BLaER1 treated with 17β-estradiol and CSF1 and Interleukin-3, amounts not matched to agents 10 nM and 100 nM (cell line): ENCODE measurements at regions not wholly inside any gene's neighbourhood (a gene's known extent, or its start where the extent isn't known, plus 50 kb on each side); places are given as distances from the start of the nearest gene placed in this dataset.

Source experiments
- H3K27ac ChIP-seq, 11 experiments: shearing (Covaris generic); formaldehyde crosslinking; 2 replicates each; pipeline ENCODE4 v1.8.1; 2022
- H3K27me3 ChIP-seq, 11 experiments: shearing (Covaris generic); formaldehyde crosslinking; 2 replicates each; pipeline ENCODE4 v1.8.1; 2022
- H3K36me3 ChIP-seq, 11 experiments: shearing (Covaris generic); formaldehyde crosslinking; 2 replicates each; pipeline ENCODE4 v1.8.1; 2022
- H3K4me1 ChIP-seq, 10 experiments: shearing (Covaris generic); formaldehyde crosslinking; 2 replicates each; pipeline ENCODE4 v1.8.1; 2022
- H3K4me2 ChIP-seq, 11 experiments: shearing (Covaris generic); formaldehyde crosslinking; 2 replicates each; pipeline ENCODE4 v1.8.1; 2022
- H3K4me3 ChIP-seq, 10 experiments: shearing (Covaris generic); formaldehyde crosslinking; 2 replicates each; pipeline ENCODE4 v1.8.1; 2022
- H3K9ac ChIP-seq, 11 experiments: shearing (Covaris generic); formaldehyde crosslinking; 2 replicates each; pipeline ENCODE4 v1.8.1; 2022
- H3K9me3 ChIP-seq, 11 experiments: shearing (Covaris generic); formaldehyde crosslinking; replicated peaks in 1 of 11; 2 replicates each; pipeline ENCODE4 v1.8.1; 2022
- H4K20me1 ChIP-seq, 11 experiments: shearing (Covaris generic); formaldehyde crosslinking; 2 replicates each; pipeline ENCODE4 v1.8.1; 2022
- Cebpa-rat ChIP-seq, 11 experiments: shearing (Covaris generic); IDR thresholded peaks; 2 replicates each; pipeline ENCODE4 v1.8.1; 2022

GRCh38 chr15:94655249-94655880, 424.0 kb downstream of the MCTP2 start:
- Histone ChIP-seq H3K27me3 (peaks cover 0 to 21% (median 0%) of the 10 kb centered on the region in 11 experiments; a peak in 4 of 22 replicates), H3K9me3 (no peaks in the 10 kb centered on the region), H3K4me2 (no peak overlapping the region), H3K4me1 (no peaks in the 10 kb centered on the region), H3K9ac (no peak overlapping the region), H4K20me1 (no peaks in the 10 kb centered on the region), H3K36me3 (no peaks in the 10 kb centered on the region), H3K27ac (no peak overlapping the region), H3K4me3 (no peak overlapping the region)
- no peak for TF ChIP-seq Cebpa-rat (IDR thresholded peaks at IDR 0.05)

GRCh38 chr15:94665676-94666441, 434.5 kb downstream of the MCTP2 start:
- no peak overlapping the region for H3K27ac ChIP-seq
- H3K4me2 ChIP-seq = no peak overlapping the region
- no peak overlapping the region for H3K9ac ChIP-seq
- no peaks in the 10 kb centered on the region for H4K20me1 ChIP-seq
- no peaks in the 10 kb centered on the region for H3K36me3 ChIP-seq
- H3K4me3 ChIP-seq = no peak overlapping the region
- H3K4me1 ChIP-seq = no peaks in the 10 kb centered on the region
- TF ChIP-seq Cebpa-rat (IDR thresholded peaks at IDR 0.05) = no peak
- peaks cover 0 to 57% (median 0%) of the 10 kb centered on the region in 11 experiments; a peak in 5 of 22 replicates for H3K27me3 ChIP-seq
- no peaks in the 10 kb centered on the region for H3K9me3 ChIP-seq

DNA sequence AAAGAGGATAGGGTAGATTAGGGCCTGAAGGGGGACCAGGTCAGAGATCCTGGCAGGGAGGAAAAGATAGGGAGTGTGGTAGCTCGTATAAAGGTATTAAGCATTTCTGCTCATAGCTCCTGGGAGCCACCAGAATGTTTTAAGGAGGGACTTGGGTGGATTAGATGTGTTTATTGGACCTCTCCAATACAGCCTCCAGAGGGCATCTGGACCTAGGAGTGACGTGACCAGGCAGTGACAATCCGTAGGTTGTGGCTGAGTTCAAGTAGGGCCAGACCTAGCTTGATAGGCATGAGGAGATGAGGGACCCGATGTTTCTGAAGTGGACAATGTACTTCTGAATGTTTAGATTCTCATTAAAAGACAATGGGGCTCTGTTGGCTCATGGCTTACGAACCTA, 435.2 kb downstream of the MCTP2 start:
- Histone ChIP-seq H3K27ac (no peak overlapping the region), H3K4me1 (no peaks in the 10 kb centered on the region), H3K4me3 (no peak overlapping the region), H3K4me2 (no peak overlapping the region), H3K9me3 (no peaks in the 10 kb centered on the region), H3K27me3 (peaks cover 0 to 51% (median 0%) of the 10 kb centered on the region in 11 experiments; a peak in 5 of 22 replicates), H4K20me1 (no peaks in the 10 kb centered on the region), H3K9ac (no peak overlapping the region), H3K36me3 (no peaks in the 10 kb centered on the region)
- no peak for TF ChIP-seq Cebpa-rat (IDR thresholded peaks at IDR 0.05)

GRCh38 chr15:94667109-94667508, 435.7 kb downstream of the MCTP2 start:
- H3K4me1 ChIP-seq = no peaks in the 10 kb centered on the region
- no peak for TF ChIP-seq Cebpa-rat (IDR thresholded peaks at IDR 0.05)
- H3K36me3 ChIP-seq = no peaks in the 10 kb centered on the region
- no peak overlapping the region for H3K4me3 ChIP-seq
- no peak overlapping the region for H3K4me2 ChIP-seq
- H3K9me3 ChIP-seq = no peaks in the 10 kb centered on the region
- no peak overlapping the region for H3K9ac ChIP-seq
- H3K27ac ChIP-seq = no peak overlapping the region
- no peaks in the 10 kb centered on the region for H4K20me1 ChIP-seq
- H3K27me3 ChIP-seq = peaks cover 0 to 57% (median 0%) of the 10 kb centered on the region in 11 experiments; a peak in 5 of 22 replicates

DNA sequence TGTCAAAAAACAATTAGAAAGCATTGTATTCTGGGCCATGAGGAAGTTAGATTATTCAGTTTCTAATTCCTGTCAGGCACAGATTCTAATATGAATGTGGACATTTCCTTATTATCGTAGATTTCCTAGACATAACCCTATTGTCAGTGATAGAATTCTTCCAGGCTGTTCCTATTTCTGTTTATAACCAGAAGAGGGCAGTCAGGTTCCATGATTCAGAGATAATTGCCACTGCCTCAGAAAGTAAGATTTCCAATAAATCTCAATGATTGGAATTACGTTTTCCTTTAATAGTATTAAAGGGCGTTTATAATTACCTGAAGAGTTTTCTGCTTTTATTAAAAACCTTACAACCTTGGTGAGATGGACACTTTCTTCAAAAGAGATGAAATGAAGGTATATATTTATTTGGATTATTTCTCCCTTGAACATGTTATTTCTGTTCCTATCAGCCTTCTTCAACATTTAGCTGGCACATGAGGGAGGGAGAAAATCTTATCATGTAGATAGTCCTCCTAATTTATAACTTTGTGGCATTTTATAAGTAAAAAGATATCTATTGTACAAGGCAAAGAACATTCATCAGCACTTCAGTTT, 439.2 kb downstream of the MCTP2 start:
- H3K4me3 ChIP-seq = no peak overlapping the region
- H3K9ac ChIP-seq = no peak overlapping the region
- no peak for TF ChIP-seq Cebpa-rat (IDR thresholded peaks at IDR 0.05)

DNA sequence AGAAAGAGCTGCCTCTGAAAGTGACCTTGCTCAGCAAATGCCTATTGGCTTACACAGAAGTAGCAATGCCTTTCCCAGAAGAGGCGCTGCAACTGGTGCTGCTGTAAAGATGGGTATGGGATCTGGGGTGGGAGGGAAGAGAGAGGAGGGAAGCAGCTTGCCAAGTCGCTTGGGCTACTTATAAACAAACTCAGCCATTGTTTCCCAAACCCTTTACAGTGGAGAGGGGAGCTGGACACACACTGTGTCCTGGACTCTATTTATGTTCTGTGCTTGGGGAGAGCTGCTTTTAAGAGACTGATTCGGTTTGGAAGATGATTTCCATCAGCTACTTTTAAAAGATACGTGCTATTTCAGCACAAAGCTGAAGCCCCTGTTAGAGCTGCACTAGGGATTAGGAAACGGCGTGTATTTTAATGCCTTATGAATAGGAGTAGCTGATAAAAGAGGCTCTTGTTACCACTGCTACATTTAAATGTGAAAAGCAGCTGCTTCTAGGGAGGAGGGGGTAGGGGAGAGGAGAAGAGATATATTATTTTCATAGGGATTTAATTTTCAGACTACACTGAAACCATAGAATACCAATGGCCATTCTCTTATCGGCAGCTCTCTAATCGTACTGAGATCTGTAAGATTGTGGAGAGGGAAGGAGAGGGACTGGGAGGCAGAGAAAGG, 440.6 kb downstream of the MCTP2 start:
- Histone ChIP-seq H3K4me2 (no peak overlapping the region), H3K27me3 (peaks cover 0 to 35% (median 0%) of the 10 kb centered on the region in 11 experiments; a peak in 5 of 22 replicates), H3K9me3 (no peaks in the 10 kb centered on the region), H3K27ac (no peak overlapping the region), H3K36me3 (no peaks in the 10 kb centered on the region), H3K9ac (no peak overlapping the region), H3K4me3 (no peak overlapping the region), H4K20me1 (no peaks in the 10 kb centered on the region), H3K4me1 (peaks cover 0 to 8% (median 0%) of the 10 kb centered on the region in 10 experiments; a peak in 1 of 20 replicates)
- no peak for TF ChIP-seq Cebpa-rat (IDR thresholded peaks at IDR 0.05)

More for the DNA sequence above, 439.2 kb downstream of the MCTP2 start:
- Histone ChIP-seq H3K9me3 (no peaks in the 10 kb centered on the region), H3K36me3 (no peaks in the 10 kb centered on the region), H3K27me3 (peaks cover 0 to 49% (median 0%) of the 10 kb centered on the region in 11 experiments; a peak in 5 of 22 replicates), H3K4me1 (peaks cover 0 to 8% (median 0%) of the 10 kb centered on the region in 10 experiments; a peak in 1 of 20 replicates), H3K27ac (no peak overlapping the region), H4K20me1 (no peaks in the 10 kb centered on the region), H3K4me2 (no peak overlapping the region)

GRCh38 chr15:94673801-94674200, 442.4 kb downstream of the MCTP2 start:
- no peak overlapping the region for H3K27ac ChIP-seq
- no peak overlapping the region for H3K4me3 ChIP-seq
- peaks cover 0 to 8% (median 0%) of the 10 kb centered on the region in 10 experiments; a peak in 1 of 20 replicates for H3K4me1 ChIP-seq
- no peaks in the 10 kb centered on the region for H3K36me3 ChIP-seq
- H3K9me3 ChIP-seq = no peaks in the 10 kb centered on the region
- no peak for TF ChIP-seq Cebpa-rat (IDR thresholded peaks at IDR 0.05)
- H3K27me3 ChIP-seq = peaks cover 0 to 25% (median 0%) of the 10 kb centered on the region in 11 experiments; a peak in 3 of 22 replicates
- H4K20me1 ChIP-seq = no peaks in the 10 kb centered on the region
- H3K9ac ChIP-seq = no peak overlapping the region
- H3K4me2 ChIP-seq = no peak overlapping the region; a peak in 2 of 22 replicates

DNA sequence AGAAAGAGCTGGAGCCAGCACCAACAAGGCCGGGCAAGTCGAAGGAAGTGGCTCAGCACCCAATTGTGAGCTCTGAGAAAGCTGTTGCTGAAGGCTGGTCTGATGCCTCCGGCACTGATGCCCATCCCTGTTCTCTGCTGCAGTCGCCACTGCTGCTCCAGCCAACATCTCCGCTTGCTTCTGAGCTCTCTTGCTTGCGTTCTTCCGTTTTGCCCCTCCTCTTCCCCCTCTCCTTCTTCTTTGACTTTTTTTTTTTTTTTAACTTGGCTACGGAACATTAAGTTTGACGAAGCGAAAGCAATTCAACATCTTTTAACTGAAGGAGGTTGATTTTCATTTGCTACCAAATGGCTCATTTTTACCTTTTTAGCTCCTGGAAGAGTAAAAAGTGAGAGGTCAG, 442.9 kb downstream of the MCTP2 start:
- H3K4me3 ChIP-seq = no peak overlapping the region
- no peak overlapping the region for H3K9ac ChIP-seq
- no peaks in the 10 kb centered on the region for H4K20me1 ChIP-seq
- H3K27ac ChIP-seq = no peak overlapping the region
- TF ChIP-seq Cebpa-rat (IDR thresholded peaks at IDR 0.05) = no peak
- H3K4me1 ChIP-seq = peaks cover 0 to 8% (median 0%) of the 10 kb centered on the region in 10 experiments; a peak in 1 of 20 replicates
- no peaks in the 10 kb centered on the region for H3K36me3 ChIP-seq
- H3K27me3 ChIP-seq = peaks cover 0 to 25% (median 0%) of the 10 kb centered on the region in 11 experiments; a peak in 3 of 22 replicates
- no peaks in the 10 kb centered on the region for H3K9me3 ChIP-seq
- peak overlapping the region; percentile 7 to 46 (median 28); a peak in 15 of 22 replicates for H3K4me2 ChIP-seq
